RPMI7951 (cell line): ENCODE measurements at regions not wholly inside any gene's neighbourhood (a gene's known extent, or its start where the extent isn't known, plus 50 kb on each side); places are given as distances from the start of the nearest gene placed in this dataset.

ENCODE experiments used
- DNase-seq: peaks from one replicate; pipeline ENCODE4 v3.0.0-alpha.2; 2012; ENCODE audit warnings: low read depth

- no peak for DNase-seq
Measured at GRCh38 chr7:13139436-13139835, 452.0 kb downstream of the ARL4A start.

- no peak for DNase-seq
Measured at GRCh38 chr7:13144673-13145072, 457.2 kb downstream of the ARL4A start.

- DNase-seq: no peak
Measured at GRCh38 chr7:13148548-13148947, 461.1 kb downstream of the ARL4A start.

- no peak for DNase-seq
Measured at GRCh38 chr7:13151978-13152377, 464.5 kb downstream of the ARL4A start.

- no peak for DNase-seq
Measured at GRCh38 chr7:13152755-13153154, 465.3 kb downstream of the ARL4A start.

- no peak for DNase-seq
Measured at GRCh38 chr7:13153266-13153665, 465.8 kb downstream of the ARL4A start.

- DNase-seq: no peak
Measured at GRCh38 chr7:13153742-13154141, 466.3 kb downstream of the ARL4A start.

GRCh38 chr7:13155188-13155587 lies 467.8 kb downstream of the ARL4A start:
- no peak for DNase-seq

GRCh38 chr7:13159003-13159402 lies 471.6 kb downstream of the ARL4A start:
- no peak for DNase-seq

- DNase-seq: no peak
Measured at GRCh38 chr7:13159467-13160184, 472.2 kb downstream of the ARL4A start.

- DNase-seq: no peak
Measured at GRCh38 chr7:13161125-13161524, 473.7 kb downstream of the ARL4A start.

GRCh38 chr7:13165854-13166253 lies 478.4 kb downstream of the ARL4A start:
- DNase-seq: no peak

GRCh38 chr7:13166801-13167200 lies 479.4 kb downstream of the ARL4A start:
- no peak for DNase-seq

GRCh38 chr7:13169356-13169755 lies 481.9 kb downstream of the ARL4A start:
- no peak for DNase-seq

- no peak for DNase-seq
Measured at GRCh38 chr7:13174991-13175390, 487.6 kb downstream of the ARL4A start.

GRCh38 chr7:13179011-13179582 lies 491.7 kb downstream of the ARL4A start:
- no peak for DNase-seq

- DNase-seq: peak; percentile 6
Measured at GRCh38 chr7:13179775-13180523, 492.5 kb downstream of the ARL4A start.

- no peak for DNase-seq
Measured at GRCh38 chr7:13181216-13181615, 493.8 kb downstream of the ARL4A start.

GRCh38 chr7:13185139-13185538 lies 497.7 kb downstream of the ARL4A start:
- no peak for DNase-seq

- DNase-seq: no peak
Measured at GRCh38 chr7:13188236-13188805, 500.9 kb downstream of the ARL4A start.

- DNase-seq: no peak
Measured at GRCh38 chr7:13188922-13189321, 501.5 kb downstream of the ARL4A start.

- no peak for DNase-seq
Measured at GRCh38 chr7:13189668-13190067, 502.2 kb downstream of the ARL4A start.

- no peak for DNase-seq
Measured at GRCh38 chr7:13197501-13197900, 510.1 kb downstream of the ARL4A start.
